ENCODE measurements at regions not wholly inside any gene's neighbourhood (a gene's known extent, or its start where the extent isn't known, plus 50 kb on each side); places are given as distances from the start of the nearest gene placed in this dataset.

DNA sequence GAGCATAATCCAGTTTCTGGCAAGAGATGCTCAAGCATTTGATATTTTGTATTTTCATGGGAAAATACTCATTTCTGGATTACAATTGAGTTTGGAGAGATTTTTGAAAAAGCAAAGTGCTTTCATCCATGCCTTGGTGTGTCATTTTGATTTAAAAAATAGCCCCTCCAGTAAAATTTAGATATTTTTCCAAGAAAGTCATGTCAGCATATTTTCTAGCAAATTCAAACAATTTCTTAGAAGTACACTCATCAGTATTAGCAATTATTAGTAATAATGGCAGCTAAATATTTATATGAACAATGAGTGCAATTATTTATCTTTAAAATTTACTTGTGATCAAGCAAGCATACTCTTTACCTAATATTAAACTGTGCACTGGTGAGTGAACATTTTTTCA, 102.2 kb upstream of the TMEM161B start:
- no peaks in the 10 kb centered on the region for H3K79me2 ChIP-seq (replicated peaks; ENCODE audit: insufficient read depth)
- ATAC-seq (no peak), DNase-seq (ENCODE audit: low spot score) (no peak)
- H3K27ac ChIP-seq (ENCODE audit: low read depth), result no peak overlapping the region
- H3K4me1 ChIP-seq (ENCODE audit: insufficient read depth), result no peaks in the 10 kb centered on the region
- peaks cover 2% of the 10 kb centered on the region for H3K27me3 Mint-ChIP-seq (ENCODE audit: insufficient read depth, low read depth, poor library complexity)
- H3K9me3 Mint-ChIP-seq, result no peaks in the 10 kb centered on the region
- peaks cover 3% of the 10 kb centered on the region; the same call in 2 of the 3 replicates for H3K4me1 Mint-ChIP-seq
- no peak overlapping the region for H3K4me3 Mint-ChIP-seq
- no peaks in the 10 kb centered on the region for H4K20me1 ChIP-seq (replicated peaks; ENCODE audit: insufficient read depth)
- H3K36me3 Mint-ChIP-seq (ENCODE audit: low read depth), result no peaks in the 10 kb centered on the region
- H3K27me3 ChIP-seq (ENCODE audit: insufficient read depth), result no peaks in the 10 kb centered on the region
- H3F3A ChIP-seq (replicated peaks; ENCODE audit: low read depth), result no peaks in the 10 kb centered on the region
- H3K4me2 ChIP-seq, result no peak overlapping the region
- H3K4me3 ChIP-seq, result no peak overlapping the region
- no peak overlapping the region for H3K27ac Mint-ChIP-seq
- no peaks in the 10 kb centered on the region for H3K36me3 ChIP-seq (ENCODE audit: insufficient read depth)
- H3K9me2 ChIP-seq (ENCODE audit: insufficient read depth), result peaks cover 8% of the 10 kb centered on the region; the same call in 1 of the 2 replicates
- H2AFZ ChIP-seq, result no peak overlapping the region
- TF ChIP-seq, protein P1, sequence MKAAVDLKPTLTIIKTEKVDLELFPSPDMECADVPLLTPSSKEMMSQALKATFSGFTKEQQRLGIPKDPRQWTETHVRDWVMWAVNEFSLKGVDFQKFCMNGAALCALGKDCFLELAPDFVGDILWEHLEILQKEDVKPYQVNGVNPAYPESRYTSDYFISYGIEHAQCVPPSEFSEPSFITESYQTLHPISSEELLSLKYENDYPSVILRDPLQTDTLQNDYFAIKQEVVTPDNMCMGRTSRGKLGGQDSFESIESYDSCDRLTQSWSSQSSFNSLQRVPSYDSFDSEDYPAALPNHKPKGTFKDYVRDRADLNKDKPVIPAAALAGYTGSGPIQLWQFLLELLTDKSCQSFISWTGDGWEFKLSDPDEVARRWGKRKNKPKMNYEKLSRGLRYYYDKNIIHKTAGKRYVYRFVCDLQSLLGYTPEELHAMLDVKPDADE (IDR thresholded peaks at IDR 0.05), result no peak
- TF ChIP-seq, protein P2, sequence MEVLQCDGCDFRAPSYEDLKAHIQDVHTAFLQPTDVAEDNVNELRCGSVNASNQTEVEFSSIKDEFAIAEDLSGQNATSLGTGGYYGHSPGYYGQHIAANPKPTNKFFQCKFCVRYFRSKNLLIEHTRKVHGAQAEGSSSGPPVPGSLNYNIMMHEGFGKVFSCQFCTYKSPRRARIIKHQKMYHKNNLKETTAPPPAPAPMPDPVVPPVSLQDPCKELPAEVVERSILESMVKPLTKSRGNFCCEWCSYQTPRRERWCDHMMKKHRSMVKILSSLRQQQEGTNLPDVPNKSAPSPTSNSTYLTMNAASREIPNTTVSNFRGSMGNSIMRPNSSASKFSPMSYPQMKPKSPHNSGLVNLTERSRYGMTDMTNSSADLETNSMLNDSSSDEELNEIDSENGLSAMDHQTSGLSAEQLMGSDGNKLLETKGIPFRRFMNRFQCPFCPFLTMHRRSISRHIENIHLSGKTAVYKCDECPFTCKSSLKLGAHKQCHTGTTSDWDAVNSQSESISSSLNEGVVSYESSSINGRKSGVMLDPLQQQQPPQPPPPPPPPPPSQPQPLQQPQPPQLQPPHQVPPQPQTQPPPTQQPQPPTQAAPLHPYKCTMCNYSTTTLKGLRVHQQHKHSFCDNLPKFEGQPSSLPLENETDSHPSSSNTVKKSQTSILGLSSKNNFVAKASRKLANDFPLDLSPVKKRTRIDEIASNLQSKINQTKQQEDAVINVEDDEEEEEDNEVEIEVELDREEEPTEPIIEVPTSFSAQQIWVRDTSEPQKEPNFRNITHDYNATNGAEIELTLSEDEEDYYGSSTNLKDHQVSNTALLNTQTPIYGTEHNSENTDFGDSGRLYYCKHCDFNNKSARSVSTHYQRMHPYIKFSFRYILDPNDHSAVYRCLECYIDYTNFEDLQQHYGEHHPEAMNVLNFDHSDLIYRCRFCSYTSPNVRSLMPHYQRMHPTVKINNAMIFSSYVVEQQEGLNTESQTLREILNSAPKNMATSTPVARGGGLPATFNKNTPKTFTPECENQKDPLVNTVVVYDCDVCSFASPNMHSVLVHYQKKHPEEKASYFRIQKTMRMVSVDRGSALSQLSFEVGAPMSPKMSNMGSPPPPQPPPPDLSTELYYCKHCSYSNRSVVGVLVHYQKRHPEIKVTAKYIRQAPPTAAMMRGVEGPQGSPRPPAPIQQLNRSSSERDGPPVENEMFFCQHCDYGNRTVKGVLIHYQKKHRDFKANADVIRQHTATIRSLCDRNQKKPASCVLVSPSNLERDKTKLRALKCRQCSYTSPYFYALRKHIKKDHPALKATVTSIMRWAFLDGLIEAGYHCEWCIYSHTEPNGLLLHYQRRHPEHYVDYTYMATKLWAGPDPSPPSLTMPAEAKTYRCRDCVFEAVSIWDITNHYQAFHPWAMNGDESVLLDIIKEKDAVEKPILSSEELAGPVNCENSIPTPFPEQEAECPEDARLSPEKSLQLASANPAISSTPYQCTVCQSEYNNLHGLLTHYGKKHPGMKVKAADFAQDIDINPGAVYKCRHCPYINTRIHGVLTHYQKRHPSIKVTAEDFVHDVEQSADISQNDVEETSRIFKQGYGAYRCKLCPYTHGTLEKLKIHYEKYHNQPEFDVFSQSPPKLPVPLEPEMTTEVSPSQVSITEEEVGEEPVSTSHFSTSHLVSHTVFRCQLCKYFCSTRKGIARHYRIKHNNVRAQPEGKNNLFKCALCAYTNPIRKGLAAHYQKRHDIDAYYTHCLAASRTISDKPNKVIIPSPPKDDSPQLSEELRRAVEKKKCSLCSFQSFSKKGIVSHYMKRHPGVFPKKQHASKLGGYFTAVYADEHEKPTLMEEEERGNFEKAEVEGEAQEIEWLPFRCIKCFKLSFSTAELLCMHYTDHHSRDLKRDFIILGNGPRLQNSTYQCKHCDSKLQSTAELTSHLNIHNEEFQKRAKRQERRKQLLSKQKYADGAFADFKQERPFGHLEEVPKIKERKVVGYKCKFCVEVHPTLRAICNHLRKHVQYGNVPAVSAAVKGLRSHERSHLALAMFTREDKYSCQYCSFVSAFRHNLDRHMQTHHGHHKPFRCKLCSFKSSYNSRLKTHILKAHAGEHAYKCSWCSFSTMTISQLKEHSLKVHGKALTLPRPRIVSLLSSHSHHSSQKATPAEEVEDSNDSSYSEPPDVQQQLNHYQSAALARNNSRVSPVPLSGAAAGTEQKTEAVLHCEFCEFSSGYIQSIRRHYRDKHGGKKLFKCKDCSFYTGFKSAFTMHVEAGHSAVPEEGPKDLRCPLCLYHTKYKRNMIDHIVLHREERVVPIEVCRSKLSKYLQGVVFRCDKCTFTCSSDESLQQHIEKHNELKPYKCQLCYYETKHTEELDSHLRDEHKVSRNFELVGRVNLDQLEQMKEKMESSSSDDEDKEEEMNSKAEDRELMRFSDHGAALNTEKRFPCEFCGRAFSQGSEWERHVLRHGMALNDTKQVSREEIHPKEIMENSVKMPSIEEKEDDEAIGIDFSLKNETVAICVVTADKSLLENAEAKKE (CRISPR knock-in tag; IDR thresholded peaks at IDR 0.05), result no peak
- TF ChIP-seq EZH2phosphoT487 (IDR thresholded peaks at IDR 0.05; ENCODE audit: unreplicated experiment) (no peak), EZH2 (IDR thresholded peaks at IDR 0.05; ENCODE audit: low read depth, unreplicated experiment) (no peak), JUNB (IDR thresholded peaks at IDR 0.05; ENCODE audit: unreplicated experiment) (no peak), NANOG (IDR thresholded peaks at IDR 0.05; ENCODE audit: borderline replicate concordance) (no peak), POLR2AphosphoS5 (IDR thresholded peaks at IDR 0.05; ENCODE audit: low read depth) (no peak), ZNF114 (CRISPR knock-in tag; IDR thresholded peaks at IDR 0.05) (no peak)
- TF ChIP-seq, protein P3, sequence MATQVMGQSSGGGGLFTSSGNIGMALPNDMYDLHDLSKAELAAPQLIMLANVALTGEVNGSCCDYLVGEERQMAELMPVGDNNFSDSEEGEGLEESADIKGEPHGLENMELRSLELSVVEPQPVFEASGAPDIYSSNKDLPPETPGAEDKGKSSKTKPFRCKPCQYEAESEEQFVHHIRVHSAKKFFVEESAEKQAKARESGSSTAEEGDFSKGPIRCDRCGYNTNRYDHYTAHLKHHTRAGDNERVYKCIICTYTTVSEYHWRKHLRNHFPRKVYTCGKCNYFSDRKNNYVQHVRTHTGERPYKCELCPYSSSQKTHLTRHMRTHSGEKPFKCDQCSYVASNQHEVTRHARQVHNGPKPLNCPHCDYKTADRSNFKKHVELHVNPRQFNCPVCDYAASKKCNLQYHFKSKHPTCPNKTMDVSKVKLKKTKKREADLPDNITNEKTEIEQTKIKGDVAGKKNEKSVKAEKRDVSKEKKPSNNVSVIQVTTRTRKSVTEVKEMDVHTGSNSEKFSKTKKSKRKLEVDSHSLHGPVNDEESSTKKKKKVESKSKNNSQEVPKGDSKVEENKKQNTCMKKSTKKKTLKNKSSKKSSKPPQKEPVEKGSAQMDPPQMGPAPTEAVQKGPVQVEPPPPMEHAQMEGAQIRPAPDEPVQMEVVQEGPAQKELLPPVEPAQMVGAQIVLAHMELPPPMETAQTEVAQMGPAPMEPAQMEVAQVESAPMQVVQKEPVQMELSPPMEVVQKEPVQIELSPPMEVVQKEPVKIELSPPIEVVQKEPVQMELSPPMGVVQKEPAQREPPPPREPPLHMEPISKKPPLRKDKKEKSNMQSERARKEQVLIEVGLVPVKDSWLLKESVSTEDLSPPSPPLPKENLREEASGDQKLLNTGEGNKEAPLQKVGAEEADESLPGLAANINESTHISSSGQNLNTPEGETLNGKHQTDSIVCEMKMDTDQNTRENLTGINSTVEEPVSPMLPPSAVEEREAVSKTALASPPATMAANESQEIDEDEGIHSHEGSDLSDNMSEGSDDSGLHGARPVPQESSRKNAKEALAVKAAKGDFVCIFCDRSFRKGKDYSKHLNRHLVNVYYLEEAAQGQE (IDR thresholded peaks at IDR 0.05; ENCODE audit: unreplicated experiment), result no peak
- TF ChIP-seq, protein P4, sequence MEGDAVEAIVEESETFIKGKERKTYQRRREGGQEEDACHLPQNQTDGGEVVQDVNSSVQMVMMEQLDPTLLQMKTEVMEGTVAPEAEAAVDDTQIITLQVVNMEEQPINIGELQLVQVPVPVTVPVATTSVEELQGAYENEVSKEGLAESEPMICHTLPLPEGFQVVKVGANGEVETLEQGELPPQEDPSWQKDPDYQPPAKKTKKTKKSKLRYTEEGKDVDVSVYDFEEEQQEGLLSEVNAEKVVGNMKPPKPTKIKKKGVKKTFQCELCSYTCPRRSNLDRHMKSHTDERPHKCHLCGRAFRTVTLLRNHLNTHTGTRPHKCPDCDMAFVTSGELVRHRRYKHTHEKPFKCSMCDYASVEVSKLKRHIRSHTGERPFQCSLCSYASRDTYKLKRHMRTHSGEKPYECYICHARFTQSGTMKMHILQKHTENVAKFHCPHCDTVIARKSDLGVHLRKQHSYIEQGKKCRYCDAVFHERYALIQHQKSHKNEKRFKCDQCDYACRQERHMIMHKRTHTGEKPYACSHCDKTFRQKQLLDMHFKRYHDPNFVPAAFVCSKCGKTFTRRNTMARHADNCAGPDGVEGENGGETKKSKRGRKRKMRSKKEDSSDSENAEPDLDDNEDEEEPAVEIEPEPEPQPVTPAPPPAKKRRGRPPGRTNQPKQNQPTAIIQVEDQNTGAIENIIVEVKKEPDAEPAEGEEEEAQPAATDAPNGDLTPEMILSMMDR (conservative IDR thresholded peaks at IDR 0.05; ENCODE audit: low read depth in 2 of 2), result no peak

Data from GM23338 (cell line).